PFSK-1 (cell line): ENCODE measurements at regions not wholly inside any gene's neighbourhood (a gene's known extent, or its start where the extent isn't known, plus 50 kb on each side); places are given as distances from the start of the nearest gene placed in this dataset.

Experiments used
- SIN3A ChIP-seq: IDR thresholded peaks from 2 replicates; pipeline ENCODE4 v1.6.1; 2012; ENCODE audit warnings: mild to moderate bottlenecking, low read length, moderate library complexity, borderline replicate concordance; ENCODE audit not compliant: insufficient read depth
- TAF1 ChIP-seq: IDR thresholded peaks from 2 replicates; pipeline ENCODE4 v1.6.1; 2012; ENCODE audit warnings: low read length, control low read depth, borderline replicate concordance; ENCODE audit not compliant: insufficient read depth

- TF ChIP-seq SIN3A: no peak
- no peak for TF ChIP-seq TAF1
Observed at GRCh38 chr5:153157156-153157555, 333.3 kb upstream of the GRIA1 start.
